ENCODE measurements at regions not wholly inside any gene's neighbourhood (a gene's known extent, or its start where the extent isn't known, plus 50 kb on each side); places are given as distances from the start of the nearest gene placed in this dataset.

- TF ChIP-seq CTCF (IDR thresholded peaks at IDR 0.05) (no peak), POLR2A (IDR thresholded peaks at IDR 0.05) (no peak)
These were observed 73.6 kb upstream of the GLI2 start for GRCh38 chr2:120662046-120662445.

Measured in heart left ventricle (tissue), 13 donors.